Stimulated activated CD4-positive, alpha-beta T cell treated with anti-CD3 and anti-CD28 coated beads, Interleukin-4, amount 100 ng/mL, for 1 hour (primary cell): ENCODE measurements at regions not wholly inside any gene's neighbourhood (a gene's known extent, or its start where the extent isn't known, plus 50 kb on each side); places are given as distances from the start of the nearest gene placed in this dataset.
"Not testable (repeated sequence)": the region's sequence is repeated elsewhere in the genome, so short reads cannot be mapped to it uniquely, and the experiment has no call there.

Experiments used
- DNase-seq: peaks from one replicate; pipeline ENCODE4 v3.0.0-alpha.2; 2020

GRCh38 chr14:98919434-98919833 is 352.6 kb downstream of the BCL11B start:
- no peak for DNase-seq

GRCh38 chr14:98921306-98921705 is 350.7 kb downstream of the BCL11B start:
- not testable (repeated sequence) for DNase-seq

GRCh38 chr14:98923596-98923995 is 348.4 kb downstream of the BCL11B start:
- DNase-seq: no peak

- no peak for DNase-seq
Observed at GRCh38 chr14:98924046-98924445, 348.0 kb downstream of the BCL11B start.

GRCh38 chr14:98925354-98926040 is 346.5 kb downstream of the BCL11B start:
- DNase-seq: no peak

GRCh38 chr14:98926146-98926545 is 345.9 kb downstream of the BCL11B start:
- DNase-seq: peak; percentile 14

GRCh38 chr14:98926801-98927200 is 345.2 kb downstream of the BCL11B start:
- no peak for DNase-seq

- DNase-seq: no peak
Observed at GRCh38 chr14:98927986-98928385, 344.0 kb downstream of the BCL11B start.

- no peak for DNase-seq
Observed at GRCh38 chr14:98928418-98928817, 343.6 kb downstream of the BCL11B start.

- no peak for DNase-seq
Observed at GRCh38 chr14:98931126-98931525, 340.9 kb downstream of the BCL11B start.

GRCh38 chr14:98931911-98932310 is 340.1 kb downstream of the BCL11B start:
- peak; percentile 55 for DNase-seq

GRCh38 chr14:98932431-98933325 is 339.3 kb downstream of the BCL11B start:
- DNase-seq: no peak

- not testable (repeated sequence) for DNase-seq
Observed at GRCh38 chr14:98934569-98934968, 337.4 kb downstream of the BCL11B start.

- DNase-seq: no peak
Observed at GRCh38 chr14:98935921-98936320, 336.1 kb downstream of the BCL11B start.

- DNase-seq: no peak
Observed at GRCh38 chr14:98937021-98937420, 335.0 kb downstream of the BCL11B start.

GRCh38 chr14:98937712-98938505 is 334.1 kb downstream of the BCL11B start:
- DNase-seq: no peak

GRCh38 chr14:98940693-98941437 is 331.1 kb downstream of the BCL11B start:
- no peak for DNase-seq

- DNase-seq: no peak
Observed at GRCh38 chr14:98941481-98941880, 330.5 kb downstream of the BCL11B start.

- no peak for DNase-seq
Observed at GRCh38 chr14:98943907-98944306, 328.1 kb downstream of the BCL11B start.

GRCh38 chr14:98944989-98945388 is 327.0 kb downstream of the BCL11B start:
- no peak for DNase-seq

- no peak for DNase-seq
Observed at GRCh38 chr14:98945611-98946570, 326.1 kb downstream of the BCL11B start.
